GM18519 (cell line): ENCODE measurements at regions not wholly inside any gene's neighbourhood (a gene's known extent, or its start where the extent isn't known, plus 50 kb on each side); places are given as distances from the start of the nearest gene placed in this dataset.
A peak's percentile ranks its signal among the peaks of the same experiment; 100 is the strongest.
"Not testable (repeated sequence)": the region's sequence is repeated elsewhere in the genome, so short reads cannot be mapped to it uniquely, and the experiment has no call there.

Experiments used
- ATAC-seq: cut with Tn5 transposase; IDR thresholded peaks from one replicate; pipeline ENCODE4 v1.9.1; 2021; ENCODE audit warnings: mild to moderate bottlenecking, moderate library complexity; ENCODE audit not compliant: unreplicated experiment, low FRiP score

DNA sequence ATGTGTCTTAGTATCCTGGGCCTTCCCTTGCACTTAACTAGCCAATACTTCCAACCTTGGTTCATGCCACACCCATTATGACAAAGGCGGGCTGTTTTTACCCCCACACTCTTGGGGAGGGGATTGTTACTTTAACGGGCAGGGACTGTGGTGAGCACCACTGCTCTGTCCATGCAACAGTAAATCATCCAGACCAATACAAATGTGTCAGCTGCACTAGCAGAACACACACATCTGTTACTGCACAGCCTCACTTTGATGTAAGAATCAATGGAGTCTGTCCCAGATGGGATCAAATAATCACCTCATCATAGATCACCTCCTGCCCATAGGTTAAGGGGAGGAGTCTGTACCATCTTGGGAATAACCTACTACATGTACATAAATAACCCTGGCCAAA, 58.1 kb downstream of the NPAP1 start:
- ATAC-seq, result no peak

DNA sequence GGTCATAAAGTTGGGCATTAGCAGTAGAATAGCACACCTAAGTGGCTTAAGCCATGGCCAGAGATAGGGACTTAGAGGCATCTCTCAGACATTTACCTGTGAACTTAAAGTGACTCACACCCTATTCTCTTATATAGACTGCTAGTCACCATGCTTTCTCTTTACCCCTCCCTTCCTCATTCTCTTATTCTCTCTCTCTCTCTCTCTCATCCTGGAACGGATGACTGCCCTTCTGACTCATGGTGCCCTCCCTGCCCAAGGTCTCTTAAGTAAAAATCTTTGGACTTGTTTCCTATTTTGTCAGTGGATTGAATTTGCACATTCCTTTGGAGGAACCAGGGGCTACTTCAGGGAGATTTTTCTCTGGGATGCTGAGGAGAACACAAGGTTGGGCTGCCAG, 58.8 kb downstream of the NPAP1 start:
- ATAC-seq, result no peak

DNA sequence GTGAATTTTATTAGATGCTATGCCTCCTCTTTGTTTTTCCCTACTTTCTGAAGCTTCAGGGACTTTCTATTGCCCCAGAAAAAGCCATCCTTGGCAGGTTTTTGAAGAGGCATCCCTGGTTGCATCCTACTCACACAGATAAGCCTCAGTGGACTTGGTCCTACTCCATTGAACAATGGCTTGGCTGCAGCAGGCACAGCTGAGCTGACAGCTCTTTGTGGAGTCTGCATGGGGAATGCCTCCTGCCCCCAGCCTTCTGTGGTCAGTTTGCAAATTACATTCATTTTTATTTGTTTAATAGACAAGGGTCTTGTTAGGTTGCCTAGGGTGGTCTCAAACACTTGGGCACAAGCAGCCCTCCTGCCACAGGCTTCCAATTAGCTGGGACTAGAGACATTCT, 69.7 kb downstream of the NPAP1 start:
- no peak for ATAC-seq

DNA sequence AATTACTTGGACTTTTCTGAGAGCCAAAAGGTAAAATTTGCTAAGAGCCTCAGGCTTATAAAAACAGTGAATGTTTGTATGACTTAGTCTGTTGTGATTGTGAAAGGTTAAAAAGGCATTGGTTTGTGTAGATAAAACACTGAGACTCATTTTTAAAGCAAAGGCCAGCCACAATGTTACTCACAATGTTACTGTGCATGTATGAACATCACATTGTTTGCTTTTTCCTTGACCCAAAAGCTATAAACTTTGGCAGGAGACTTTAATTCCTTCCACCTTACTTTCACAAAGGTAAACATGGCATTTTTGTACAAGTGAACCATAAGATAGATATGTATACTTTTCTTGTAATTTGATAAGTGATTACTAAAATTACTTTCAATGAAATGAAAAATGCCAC, 70.5 kb downstream of the NPAP1 start:
- no peak for ATAC-seq

DNA sequence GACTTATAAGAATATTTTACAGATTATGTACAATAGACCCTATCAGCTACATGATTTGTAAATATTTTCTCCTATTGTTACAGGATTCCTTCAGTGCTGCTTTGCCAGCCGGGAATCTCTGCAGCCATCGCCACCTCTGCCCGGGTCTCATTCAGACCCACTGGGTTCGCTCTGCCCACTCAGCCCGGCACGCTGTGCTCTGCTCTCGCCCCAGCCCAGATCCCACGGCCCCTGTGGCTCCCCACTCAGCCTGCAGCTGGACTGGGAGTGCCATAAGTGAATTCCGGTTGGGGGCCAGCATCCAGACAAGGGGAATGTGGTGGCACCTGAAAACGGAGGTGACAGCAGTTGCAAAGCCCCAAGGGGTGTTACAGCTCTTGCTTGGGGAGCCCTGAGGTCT, 71.8 kb downstream of the NPAP1 start:
- ATAC-seq, result no peak

DNA sequence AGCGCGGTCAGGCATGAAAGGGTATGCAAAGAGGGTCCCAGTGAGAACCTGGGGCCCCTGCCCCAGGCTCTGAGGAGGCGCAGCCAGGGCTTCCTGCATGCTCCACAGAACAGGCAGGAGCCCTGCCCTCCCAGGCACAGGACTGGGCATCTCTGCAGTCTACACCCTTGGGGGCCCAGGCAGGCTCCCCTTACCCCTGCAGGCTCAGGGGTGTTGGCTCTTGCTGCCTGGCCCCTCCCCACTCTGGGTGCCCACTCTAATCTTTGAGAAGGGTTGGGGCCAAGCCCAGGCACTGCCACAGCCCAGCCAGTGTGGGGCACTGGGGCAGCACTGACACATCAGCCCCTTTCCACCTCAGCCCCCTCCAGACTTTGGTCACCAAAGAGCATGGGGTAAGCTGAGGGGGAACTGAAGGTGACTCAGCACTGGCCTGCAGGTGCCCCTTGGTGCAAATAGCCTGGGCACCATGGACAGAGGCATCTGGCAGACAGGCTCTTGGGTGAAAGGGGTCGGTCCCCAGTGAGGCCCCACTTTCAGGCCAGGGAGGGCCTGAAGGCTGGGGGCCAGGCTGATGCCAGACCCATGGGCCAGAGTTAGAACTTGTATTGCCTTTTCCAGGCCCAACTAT, 73.4 kb downstream of the NPAP1 start:
- ATAC-seq, result no peak

DNA sequence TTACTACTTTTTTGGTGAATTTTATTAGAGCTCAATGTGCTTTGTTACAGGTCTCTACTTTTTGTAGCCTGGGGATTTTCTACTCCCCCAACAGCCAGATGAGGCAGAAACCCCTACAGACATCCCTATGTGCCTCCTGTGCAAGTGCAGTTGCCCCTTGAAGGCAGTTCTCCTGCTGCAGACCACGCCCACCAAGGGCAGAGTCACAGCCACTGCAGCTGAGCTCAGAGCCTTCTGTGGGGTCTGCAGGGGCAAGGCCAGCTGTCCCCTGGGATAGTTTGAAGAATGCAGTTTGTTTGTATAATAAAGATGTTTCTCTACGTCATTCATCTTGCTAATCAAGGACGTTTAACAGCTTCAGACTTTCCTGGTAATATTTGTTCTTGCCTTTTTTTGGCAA, 76.8 kb downstream of the NPAP1 start:
- ATAC-seq, result no peak

DNA sequence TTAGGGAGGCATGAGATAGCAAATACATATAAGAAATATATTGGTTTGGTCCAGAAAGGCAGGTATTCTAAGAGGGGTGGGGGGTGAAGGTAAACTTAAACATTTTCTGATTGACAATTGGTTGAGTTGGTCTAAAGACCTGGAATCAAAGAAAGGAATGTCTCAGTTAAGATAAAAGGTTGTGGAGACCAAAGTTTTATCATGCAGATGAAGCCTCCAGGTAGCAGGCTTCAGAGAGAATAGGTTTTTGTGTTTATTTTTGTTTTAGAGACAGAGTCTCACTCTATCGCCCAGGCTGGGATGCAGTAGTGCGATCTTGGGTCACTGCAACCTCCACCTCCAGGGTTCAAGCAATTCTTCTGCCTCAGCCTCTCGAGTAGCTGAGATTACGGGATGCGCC, 80.5 kb downstream of the NPAP1 start:
- no peak for ATAC-seq

DNA sequence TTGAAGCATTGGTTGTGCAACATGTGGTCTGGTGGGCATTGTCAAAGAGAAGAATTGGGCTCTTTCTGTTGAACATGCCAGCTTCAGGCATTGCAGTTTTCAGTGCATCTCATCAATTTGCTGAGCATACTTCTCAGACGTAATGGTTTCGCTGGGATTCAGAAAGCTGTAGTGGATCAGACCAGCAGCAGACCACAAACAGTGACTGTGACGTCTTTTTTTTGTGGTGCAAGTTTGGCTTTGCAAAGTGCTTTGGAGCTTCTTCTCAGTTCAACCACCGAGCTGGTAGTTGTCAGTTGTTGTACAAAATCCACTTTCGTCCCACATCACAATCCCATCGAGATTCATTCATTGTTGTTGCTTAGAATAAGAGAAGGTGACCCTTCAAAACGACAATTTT, 84.5 kb downstream of the NPAP1 start:
- ATAC-seq, result no peak

DNA sequence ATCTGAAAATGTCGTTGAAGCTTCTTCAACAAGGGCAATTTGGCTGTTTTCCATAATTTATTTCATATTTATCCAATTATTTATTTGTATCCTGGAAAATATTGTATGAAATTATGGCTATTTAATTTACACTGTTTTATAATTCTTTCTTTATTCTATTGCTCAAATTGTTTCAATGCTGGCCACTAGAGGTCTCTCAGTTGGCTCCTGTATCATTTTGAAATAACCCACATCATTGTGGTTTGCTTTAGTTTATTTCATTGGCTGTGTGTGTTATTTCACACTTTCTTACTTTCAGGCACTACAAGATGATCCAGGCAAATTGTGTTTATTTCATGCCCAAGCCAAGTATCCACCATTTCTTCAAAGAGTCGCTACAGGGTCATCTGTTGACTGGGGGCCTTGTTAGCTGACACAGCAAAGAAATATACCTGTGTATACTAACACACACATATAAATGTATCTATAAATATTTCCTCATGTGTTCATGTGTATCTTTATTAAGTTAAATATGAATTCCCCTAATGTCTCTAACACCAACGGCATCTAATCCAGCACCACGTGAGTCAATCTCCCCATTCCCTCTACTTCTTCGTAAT, 86.2 kb downstream of the NPAP1 start:
- ATAC-seq, result no peak

DNA sequence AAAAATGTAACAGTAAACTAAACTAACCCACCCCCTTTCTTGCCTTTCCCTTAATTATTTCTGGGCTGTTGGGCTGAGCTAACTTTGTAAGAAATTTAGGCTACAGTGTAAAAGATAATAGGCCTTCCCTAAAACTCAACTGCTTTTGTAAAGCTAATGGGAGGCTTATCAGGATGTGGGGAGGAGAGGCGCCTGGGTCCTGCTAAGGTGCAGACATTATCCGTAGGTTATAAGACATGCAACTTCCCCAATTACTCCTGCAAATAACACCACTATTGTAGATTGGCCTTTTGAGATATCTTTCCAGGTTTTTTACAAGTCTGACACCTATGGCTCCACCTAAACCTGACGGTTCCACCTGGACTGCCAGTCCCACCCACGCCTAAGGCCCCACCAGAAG, 88.3 kb downstream of the NPAP1 start:
- ATAC-seq, result no peak

DNA sequence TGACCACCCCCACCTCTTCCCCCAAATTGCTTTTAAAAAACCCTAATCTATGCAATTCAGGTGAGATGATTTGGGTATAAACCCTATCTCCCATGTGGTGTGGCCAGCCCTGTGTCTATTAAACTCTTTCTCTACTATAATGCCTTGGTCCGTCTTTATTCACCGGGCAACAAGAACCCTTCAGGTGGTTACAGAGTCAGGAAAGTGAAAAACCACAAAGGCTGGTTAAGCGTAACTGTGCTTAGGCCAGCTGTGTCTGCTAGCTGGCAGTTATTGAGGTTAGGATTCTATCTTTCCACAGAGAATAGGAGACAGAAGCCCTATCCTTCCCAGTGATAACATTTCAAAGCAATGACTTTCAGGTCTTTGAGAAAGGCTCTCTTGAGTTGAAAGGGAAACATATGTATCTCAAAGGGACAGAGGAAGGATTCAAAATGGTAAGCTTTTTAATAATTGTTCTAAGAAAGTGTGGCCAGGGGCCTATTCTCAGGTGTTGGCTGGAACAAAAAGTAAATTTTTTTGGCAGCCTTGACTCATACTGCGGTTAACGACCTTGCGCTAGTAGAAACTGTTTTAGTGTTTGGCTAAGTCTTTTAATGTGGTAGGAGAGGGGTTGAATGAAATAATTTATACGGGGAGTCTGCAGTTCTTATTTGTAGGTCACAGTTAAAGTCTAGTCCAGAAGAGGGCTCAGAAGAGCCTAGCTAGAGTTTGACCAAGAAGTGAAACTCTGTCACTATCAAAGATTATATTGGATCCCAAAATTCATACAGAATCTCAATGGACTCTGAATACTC, 89.0 kb downstream of the NPAP1 start:
- ATAC-seq, result no peak

DNA sequence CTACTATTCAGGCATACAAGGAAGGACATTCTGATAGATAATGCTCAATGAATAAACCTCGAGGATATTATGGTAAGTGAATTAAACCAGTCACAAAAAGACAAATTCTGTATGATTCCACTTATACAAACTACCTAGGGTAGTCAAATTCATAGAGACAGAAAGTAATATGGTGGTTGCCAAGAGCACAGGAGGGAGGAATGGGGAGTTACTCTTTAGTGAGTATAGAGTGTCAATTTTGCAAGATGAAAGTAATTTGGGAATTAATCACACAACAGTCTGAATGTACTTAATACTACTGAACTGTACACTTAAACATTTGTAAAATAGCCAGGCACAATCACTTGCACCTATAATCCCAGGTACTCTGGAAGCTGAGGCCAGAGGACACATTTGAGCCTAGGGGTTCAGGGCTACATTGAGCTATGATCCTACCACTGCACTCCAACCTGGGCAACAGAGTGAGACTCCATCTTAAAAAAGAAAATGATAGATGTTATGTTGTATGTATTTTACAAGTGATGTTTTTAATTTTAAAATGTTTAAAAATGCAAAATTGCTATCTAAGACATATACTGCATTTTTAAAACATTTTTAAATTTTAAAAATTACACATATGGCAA, 91.0 kb downstream of the NPAP1 start:
- ATAC-seq, result no peak

DNA sequence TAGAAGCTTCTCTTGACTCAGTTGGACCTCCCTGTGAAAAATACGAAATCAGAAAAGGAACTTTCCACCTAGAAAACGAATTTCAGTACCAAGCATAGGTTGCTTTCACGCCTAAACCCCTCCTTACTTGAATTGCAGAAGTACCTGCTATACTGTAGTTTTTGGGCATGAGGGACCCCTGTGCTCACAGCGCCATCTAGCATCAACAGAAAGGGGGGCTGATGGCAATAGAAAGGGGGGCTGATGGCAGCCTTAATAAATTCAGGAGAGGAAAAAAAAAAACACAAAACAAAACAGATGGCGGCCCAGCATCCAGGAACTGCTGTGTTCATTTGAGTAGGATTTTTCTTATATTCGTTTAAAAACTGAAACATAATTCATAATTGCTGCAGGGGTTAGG, 96.7 kb downstream of the NPAP1 start:
- ATAC-seq, result no peak

DNA sequence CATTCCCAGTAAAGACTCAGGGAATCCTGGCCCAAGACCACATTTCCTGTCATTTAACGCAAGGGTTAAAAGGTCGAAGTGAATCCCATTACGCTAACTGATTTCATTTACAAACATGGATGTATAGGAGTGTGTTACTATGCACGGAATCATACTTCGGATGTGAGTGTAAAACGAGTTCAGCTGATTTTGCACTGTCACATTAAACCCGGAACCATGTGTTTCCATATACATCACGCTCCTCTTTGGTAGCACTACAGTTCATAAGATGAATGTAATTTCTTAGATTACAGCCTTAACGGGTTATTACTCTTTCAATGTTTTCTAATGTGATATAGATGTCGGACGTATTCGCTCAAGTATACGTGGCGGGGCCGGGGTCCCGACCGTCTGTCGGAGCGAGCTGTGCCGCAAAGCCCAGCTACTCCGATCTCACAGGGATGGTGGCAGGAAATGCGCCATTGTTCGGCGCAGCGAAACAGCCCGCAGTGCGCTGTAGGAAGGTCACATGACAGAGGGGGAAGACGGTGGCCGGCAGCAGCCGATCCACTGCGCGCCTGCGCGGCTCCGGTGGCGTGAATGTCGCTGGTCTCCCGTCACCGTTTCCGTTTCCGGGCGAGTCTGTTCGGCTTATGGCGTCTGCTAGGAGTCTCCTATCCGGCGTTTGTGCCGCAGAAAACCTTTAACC, 97.3 kb downstream of the NPAP1 start:
- peak; percentile 81 for ATAC-seq

DNA sequence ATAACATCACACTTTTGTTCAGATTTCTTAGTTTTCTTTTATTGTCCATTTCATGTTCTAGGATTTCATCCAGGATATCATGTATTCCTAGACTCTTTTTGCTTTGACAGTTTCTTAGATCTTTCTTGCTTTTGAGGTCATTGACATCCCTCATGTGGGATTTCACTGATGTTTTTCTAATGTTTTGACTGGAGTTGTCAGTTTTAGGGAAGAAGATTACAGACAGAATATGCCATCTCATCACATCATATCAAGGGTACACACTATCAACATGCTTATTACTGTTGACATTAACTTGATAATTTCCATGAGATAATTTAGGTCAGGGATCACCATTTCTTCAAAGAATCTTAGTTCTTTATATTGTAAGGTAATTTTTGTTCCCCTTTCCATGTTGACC, 101.7 kb downstream of the NPAP1 start:
- no peak for ATAC-seq

DNA sequence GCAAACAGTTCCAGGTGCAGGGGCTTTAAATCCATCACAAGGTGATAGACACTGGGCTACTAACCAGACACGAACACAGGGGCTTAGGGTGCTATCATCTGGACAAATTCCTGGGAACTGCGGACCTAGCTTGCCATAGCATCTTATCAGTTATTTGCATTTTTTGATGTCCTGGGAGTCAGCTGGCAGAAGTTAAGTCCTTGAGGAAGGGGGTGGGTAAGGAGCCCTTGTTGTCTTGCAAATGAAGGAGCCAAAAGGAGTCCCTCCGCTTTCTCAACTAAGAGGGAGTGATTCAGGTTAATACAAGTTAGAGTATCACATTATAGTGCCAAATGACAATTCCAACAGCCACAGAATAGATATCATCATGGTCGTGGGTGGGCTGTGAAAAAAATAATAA, 108.9 kb downstream of the NPAP1 start:
- no peak for ATAC-seq

DNA sequence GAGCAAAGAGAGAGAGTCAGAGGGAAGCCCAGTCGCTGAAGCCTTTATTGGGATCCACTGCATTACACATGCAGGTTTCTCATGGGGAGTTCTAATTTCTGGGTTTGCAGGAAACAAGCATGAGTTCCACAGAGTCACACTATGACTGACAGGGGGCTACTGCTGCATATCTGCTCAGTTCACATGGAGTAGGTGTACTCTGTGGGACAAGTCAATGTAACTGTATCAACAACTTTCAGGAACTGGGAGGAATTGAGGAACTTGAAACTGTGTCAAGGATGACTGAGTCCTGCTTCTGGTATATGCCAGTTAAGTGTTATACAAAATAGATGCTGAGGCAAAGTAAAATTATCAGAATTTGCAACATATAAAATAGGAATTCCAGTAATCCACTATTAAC, 110.8 kb downstream of the NPAP1 start:
- ATAC-seq, result no peak

DNA sequence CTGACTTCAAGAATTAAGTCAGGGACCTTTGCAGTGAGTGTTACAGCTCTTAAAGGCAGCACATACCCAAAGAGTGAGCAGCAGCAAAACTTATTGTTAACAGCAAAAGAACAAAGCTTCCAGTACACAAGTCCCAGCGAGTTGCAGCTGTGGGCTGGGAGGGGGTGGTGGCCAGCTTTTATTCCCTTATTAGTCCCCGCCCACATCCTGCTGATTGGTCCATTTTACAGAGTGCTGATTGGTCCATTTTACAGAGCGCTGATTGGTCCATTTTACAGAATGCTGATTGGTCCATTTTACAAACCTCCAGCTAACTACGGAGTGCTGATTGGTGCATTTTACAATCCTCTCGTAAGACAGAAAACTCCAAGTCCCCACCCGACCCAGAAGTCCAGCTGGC, 127.0 kb downstream of the NPAP1 start:
- not testable (repeated sequence) for ATAC-seq

DNA sequence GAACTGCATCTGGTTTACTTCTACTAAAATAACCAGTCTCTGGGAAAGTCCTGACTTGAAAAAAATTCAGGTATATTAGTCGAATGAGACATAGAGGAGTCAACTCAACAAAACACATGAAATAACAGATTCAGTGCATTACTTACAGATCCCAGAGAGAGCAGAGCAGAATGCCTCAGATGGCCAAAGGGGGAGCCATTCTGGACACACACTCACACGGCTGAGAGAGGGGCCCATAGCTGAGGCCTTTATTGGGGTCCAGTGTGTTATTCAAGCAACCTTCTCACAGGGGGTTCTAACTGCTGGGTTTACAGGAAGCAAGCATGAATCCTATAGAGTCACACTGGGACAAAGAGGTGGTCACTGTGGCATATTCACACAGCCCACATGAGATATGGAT, 135.1 kb upstream of the SNRPN start:
- no peak for ATAC-seq

DNA sequence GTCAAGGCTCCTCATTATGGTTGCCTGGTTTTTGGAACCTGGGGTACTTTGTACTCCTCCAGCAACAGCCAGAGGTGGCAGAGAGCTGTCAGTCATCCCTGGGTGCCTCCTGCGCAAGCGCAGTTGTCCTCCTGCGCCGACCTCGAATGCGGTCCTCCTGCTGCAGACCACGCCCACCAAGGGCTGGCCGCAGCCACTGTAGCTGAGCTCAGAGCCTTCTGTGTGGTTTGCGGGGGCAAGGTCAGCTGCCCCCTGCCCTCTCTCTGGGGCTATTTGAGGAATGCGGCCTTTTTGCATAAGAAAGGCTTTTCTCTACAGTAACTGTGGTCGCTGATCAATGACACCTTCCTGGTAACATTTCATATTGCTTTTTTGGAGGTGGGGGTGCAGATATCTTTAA, 131.3 kb upstream of the SNRPN start:
- ATAC-seq, result no peak
